G401.6 (cell line): ENCODE measurements at regions not wholly inside any gene's neighbourhood (a gene's known extent, or its start where the extent isn't known, plus 50 kb on each side); places are given as distances from the start of the nearest gene placed in this dataset.

ENCODE experiments used
- FAIRE-seq: peaks from 2 replicates; lab custom pipeline; 2012; peaks lifted over from hg19 to GRCh38; lab: Jason Lieb, UNC

GRCh38 chr19:32178401-32178800, 167.0 kb upstream of the ZNF507 start:
- FAIRE-seq: no peak

DNA sequence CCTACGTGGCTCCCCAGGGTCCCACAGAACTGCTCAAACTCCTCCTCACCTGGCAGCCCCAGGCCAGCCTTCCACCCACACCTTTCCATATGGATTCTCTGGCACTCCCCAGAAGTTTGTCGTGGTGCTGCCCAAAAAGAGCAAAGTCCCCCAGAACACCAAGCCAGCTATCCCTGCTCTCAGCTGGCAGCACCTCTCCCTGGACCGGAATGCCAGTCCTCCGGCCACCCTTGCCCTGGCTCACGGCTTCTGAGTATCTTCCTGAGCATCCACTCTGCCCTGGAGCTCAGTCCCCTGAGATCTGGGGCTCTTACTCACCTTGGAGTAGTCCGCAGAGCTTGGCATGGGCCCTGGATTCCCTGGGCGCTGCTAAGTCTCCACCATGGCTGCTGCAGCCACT, 166.5 kb upstream of the ZNF507 start:
- no peak for FAIRE-seq

DNA sequence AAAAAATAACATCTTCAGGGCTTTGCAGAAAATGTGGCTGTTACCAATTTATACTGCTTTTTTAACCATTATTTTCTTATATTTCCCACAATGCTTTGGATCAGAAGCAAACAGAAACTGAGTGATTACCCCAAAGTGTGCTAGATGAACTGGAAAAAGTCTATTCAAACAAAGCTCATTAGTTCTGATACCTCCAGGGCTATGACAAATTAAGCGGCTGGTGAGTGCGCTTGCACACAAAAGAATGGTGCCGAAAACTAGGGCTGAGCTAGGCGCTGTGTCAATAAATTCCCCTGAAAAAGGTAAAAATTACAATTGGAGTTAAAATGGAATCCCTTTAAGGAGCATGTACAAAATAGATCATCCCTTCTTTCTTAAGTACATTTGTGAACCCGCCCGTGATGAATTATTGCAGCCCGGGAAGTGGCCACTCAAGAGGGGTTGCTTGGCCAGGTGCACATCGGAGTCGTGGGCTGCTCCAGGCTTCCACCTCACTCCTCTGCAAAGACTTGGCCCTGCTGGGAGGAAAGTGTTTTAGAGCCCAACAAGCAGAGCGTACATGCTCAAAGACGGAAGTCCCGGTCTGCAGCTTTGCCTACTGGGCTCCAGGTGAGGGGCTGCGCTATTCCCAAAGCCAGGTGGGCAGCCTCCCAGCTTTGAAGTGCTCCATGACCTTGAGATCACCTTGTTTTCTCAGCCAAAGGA, 164.0 kb upstream of the ZNF507 start:
- FAIRE-seq: no peak

GRCh38 chr19:32186542-32187330, 158.7 kb upstream of the ZNF507 start:
- no peak for FAIRE-seq

DNA sequence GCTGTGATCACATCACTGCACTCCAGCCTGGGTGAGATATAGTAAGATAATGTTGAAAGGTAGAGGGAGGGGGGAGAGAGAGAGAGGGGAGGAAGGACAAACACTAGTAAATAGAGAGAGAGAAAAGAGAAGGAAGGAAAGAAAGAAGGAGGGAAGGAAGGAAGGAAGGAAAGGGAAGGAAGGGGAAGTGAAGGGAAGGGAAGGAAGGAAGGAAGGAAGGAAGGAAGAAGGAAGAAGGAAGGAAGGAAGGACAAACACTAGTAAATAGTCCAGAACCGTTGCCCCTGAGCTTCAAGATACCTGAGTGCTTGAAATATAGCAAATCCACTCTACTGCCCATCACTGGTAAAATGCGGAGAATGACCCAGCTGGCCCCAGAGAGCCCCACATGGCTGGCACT, 156.5 kb upstream of the ZNF507 start:
- FAIRE-seq: no peak

- FAIRE-seq: no peak
Measured at GRCh38 chr19:32189956-32190706, 155.3 kb upstream of the ZNF507 start.

- no peak for FAIRE-seq
Measured at GRCh38 chr19:32191921-32192320, 153.5 kb upstream of the ZNF507 start.

- FAIRE-seq: no peak
Measured at GRCh38 chr19:32195706-32196610, 149.5 kb upstream of the ZNF507 start.

GRCh38 chr19:32196690-32197420, 148.6 kb upstream of the ZNF507 start:
- FAIRE-seq: no peak

DNA sequence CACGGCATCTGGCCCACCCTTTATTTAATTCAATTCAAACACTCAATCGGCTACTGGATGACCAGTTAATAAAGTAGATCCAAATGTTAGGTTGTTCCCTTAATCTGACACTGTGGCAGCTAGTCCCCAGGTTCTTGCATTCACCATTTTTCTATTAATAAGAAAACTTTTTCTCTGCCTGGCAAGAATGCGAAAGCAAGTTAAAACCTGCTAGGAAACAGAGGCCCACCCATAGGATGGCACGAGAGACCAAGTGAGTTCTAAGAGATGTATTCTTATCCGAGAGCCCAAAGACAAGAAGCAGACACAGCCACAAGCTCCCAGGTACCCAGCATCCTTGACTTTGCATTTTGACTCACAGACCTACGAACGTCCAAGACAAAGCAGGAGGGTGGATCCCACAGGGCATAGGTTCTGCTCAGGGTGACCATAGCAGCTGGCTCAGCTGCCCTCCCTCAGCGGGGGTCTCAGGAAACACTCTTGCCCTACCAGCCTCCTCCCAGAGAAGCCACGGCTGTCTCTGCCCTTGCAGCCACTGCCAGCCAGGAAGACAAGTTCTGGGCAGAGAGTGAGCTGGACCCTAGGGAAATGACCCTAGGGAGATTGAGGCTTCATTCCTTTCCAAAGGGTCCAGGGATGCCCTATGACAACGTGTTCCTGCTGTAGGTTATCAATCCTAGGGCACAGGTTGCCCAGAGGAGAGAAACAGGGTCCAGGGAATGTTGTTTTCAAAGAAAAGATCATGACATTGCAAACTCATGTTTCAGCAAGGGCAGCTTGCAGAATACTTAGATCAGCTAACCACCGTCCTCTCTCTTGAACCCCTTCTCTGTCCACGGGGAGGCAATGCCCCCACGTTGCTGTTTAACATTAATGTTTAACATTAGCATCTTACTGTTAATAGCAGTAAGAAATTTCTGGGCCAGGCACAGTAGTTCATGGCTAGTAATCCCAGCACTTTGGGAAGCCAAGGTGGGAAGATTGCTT, 147.2 kb upstream of the ZNF507 start:
- no peak for FAIRE-seq

GRCh38 chr19:32199501-32200040, 145.8 kb upstream of the ZNF507 start:
- FAIRE-seq: no peak

GRCh38 chr19:32200312-32201038, 144.9 kb upstream of the ZNF507 start:
- no peak for FAIRE-seq

DNA sequence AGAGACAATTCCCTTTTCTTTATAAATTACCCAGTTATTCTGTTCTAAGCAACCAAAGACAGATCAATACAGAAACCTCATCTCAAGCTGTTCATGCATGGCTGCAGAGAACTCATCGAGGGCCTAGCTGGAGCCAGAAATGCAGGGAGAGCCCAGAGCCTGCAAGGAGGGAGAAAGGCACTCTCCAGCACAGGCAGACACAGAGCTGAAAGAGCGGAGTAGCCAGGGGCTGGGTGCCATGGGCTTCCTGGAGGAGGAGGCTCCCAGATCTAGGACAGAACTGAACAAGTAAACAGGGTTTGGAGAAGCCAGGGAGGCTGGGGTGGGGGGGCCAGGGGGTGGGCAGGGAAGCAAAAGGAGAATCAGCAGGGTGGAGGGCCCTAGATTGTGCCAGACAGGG, 144.2 kb upstream of the ZNF507 start:
- FAIRE-seq: no peak

GRCh38 chr19:32201636-32202051, 143.8 kb upstream of the ZNF507 start:
- FAIRE-seq: no peak

GRCh38 chr19:32202244-32202643, 143.2 kb upstream of the ZNF507 start:
- no peak for FAIRE-seq

DNA sequence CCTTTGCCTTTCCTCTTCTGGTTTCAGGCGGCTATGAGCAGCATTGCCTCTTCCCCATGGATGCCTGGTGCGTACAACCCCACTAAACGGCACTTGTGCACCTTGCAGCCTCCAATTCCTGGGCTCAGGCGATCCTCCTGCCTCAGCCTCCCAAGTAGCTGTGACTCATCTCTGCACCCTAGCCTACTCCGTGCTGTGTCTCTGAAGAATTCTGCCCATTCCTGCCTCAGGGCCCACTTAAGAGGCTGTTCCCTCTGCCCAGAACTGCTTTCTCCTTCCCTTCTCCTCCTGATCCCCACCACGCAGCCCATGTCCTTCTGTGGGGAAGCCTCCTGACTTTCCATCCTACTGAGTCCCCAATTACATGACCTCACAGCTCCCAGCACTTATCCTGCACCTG, 142.2 kb upstream of the ZNF507 start:
- FAIRE-seq: no peak

DNA sequence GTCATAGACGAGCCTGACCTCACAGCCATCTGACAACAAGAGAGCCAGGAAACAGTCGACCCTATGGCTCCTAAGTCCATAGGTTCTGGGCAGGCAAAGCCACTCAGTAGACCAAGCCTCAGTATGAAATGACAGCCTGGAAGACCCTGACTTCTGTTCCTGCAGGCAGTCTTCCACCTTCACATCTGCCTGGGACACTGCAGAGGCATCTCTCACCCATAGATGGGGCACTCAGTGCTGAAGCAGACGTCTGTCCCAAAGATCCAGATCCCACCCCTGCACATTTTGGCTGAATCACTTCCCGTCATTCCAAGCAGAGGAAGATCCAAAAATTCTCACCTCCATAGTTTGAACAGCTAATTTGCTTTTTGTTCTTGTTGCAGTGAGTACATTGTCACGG, 139.3 kb upstream of the ZNF507 start:
- no peak for FAIRE-seq

- no peak for FAIRE-seq
Measured at GRCh38 chr19:32208060-32208459, 137.3 kb upstream of the ZNF507 start.

GRCh38 chr19:32219392-32219791, 126.0 kb upstream of the ZNF507 start:
- FAIRE-seq: no peak
